NCI-H128 (cell line): ENCODE measurements at regions not wholly inside any gene's neighbourhood (a gene's known extent, or its start where the extent isn't known, plus 50 kb on each side); places are given as distances from the start of the nearest gene placed in this dataset.
"Not testable (repeated sequence)": the region's sequence is repeated elsewhere in the genome, so short reads cannot be mapped to it uniquely, and the experiment has no call there.

Experiments
- DNase-seq: peaks from one replicate; lab custom pipeline; 2025; ENCODE audit not compliant: unreplicated experiment; lab: John Stamatoyannopoulos, UW

- not testable (repeated sequence) for DNase-seq
These were observed 64.4 kb downstream of the KLRB1 start for GRCh38 chr12:9543341-9543740.

GRCh38 chr12:9542827-9543226 lies 64.9 kb downstream of the KLRB1 start:
- not testable (repeated sequence) for DNase-seq

- not testable (repeated sequence) for DNase-seq
These were observed 91.8 kb downstream of the KLRB1 start for GRCh38 chr12:9515925-9516324.

- not testable (repeated sequence) for DNase-seq
These were observed 95.0 kb downstream of the KLRB1 start for GRCh38 chr12:9512695-9513094.

- DNase-seq, result not testable (repeated sequence)
These were observed 97.2 kb downstream of the KLRB1 start for GRCh38 chr12:9510392-9511011.

- DNase-seq, result no peak
These were observed 98.1 kb downstream of the KLRB1 start for GRCh38 chr12:9509464-9510161.

- no peak for DNase-seq
These were observed 101.0 kb downstream of the KLRB1 start for GRCh38 chr12:9506746-9507145.

- DNase-seq, result not testable (repeated sequence)
These were observed 104.3 kb downstream of the KLRB1 start for GRCh38 chr12:9503384-9503783.

GRCh38 chr12:9502845-9503244 lies 104.9 kb downstream of the KLRB1 start:
- DNase-seq, result not testable (repeated sequence)

- DNase-seq, result not testable (repeated sequence)
These were observed 114.4 kb downstream of the KLRB1 start for GRCh38 chr12:9493325-9493724.

- not testable (repeated sequence) for DNase-seq
These were observed 126.4 kb downstream of the KLRB1 start for GRCh38 chr12:9481289-9481688.

GRCh38 chr12:9474197-9474596 lies 133.5 kb downstream of the KLRB1 start:
- DNase-seq, result not testable (repeated sequence)

GRCh38 chr12:9473638-9474037 lies 134.1 kb downstream of the KLRB1 start:
- not testable (repeated sequence) for DNase-seq

GRCh38 chr12:9471501-9471900 lies 136.2 kb downstream of the KLRB1 start:
- DNase-seq, result not testable (repeated sequence)

GRCh38 chr12:9470367-9470766 lies 137.3 kb downstream of the KLRB1 start:
- DNase-seq, result not testable (repeated sequence)

GRCh38 chr12:9469956-9470355 lies 137.8 kb downstream of the KLRB1 start:
- DNase-seq, result not testable (repeated sequence)

- DNase-seq, result not testable (repeated sequence)
These were observed 138.3 kb downstream of the KLRB1 start for GRCh38 chr12:9469463-9469862.

GRCh38 chr12:9468998-9469397 lies 138.7 kb downstream of the KLRB1 start:
- DNase-seq, result not testable (repeated sequence)

GRCh38 chr12:9468144-9468543 lies 139.6 kb downstream of the KLRB1 start:
- DNase-seq, result not testable (repeated sequence)

GRCh38 chr12:9464408-9464807 lies 143.3 kb downstream of the KLRB1 start:
- DNase-seq, result no peak

GRCh38 chr12:9455516-9455915 lies 152.2 kb downstream of the KLRB1 start:
- not testable (repeated sequence) for DNase-seq

GRCh38 chr12:9454021-9454420 lies 153.7 kb downstream of the KLRB1 start:
- DNase-seq, result not testable (repeated sequence)
